HEK293 (cell line): ENCODE measurements at regions not wholly inside any gene's neighbourhood (a gene's known extent, or its start where the extent isn't known, plus 50 kb on each side); places are given as distances from the start of the nearest gene placed in this dataset.

ENCODE experiments used
- CTCF ChIA-PET: fragments of 350-600 bp; formaldehyde crosslinking; extraction: SDS; loops from one replicate; lab custom pipeline; 2021; ENCODE audit warnings: antibody characterized with exemption; lab: Yijun Ruan, JAX
- POLR2A ChIA-PET: fragments of 300-600 bp; formaldehyde crosslinking; extraction: SDS; loops from one replicate; lab custom pipeline; 2020; ENCODE audit warnings: antibody characterized with exemption, inconsistent platforms; lab: Yijun Ruan, JAX
- H3K27ac ChIP-seq: fragments of 200-500 bp; sonication (Bioruptor generic); 2 replicates; pipeline ENCODE4 v1.5.1; 2014; ENCODE audit warnings: low read depth, low read length, control low read depth, inconsistent platforms; ENCODE audit errors: extremely low read depth
- H3K36me3 ChIP-seq, 2 experiments: fragments of 200-500 bp in 1 of 2; sonication (Bioruptor generic) in 1 of 2; 1 replicate in 1 of 2; 2 replicates in 1 of 2; pipeline ENCODE4 v1.5.1; 2014 to 2017; ENCODE audit warnings: inconsistent platforms in 2 of 2, low read length in 2 of 2; ENCODE audit not compliant: control insufficient read depth in 2 of 2, insufficient read depth in 1 of 2
- H3K4me1 ChIP-seq: fragments of 200-500 bp; sonication (Bioruptor generic); 2 replicates; pipeline ENCODE4 v1.5.1; 2014; ENCODE audit warnings: mild to moderate bottlenecking, low read length, inconsistent platforms; ENCODE audit not compliant: control insufficient read depth, insufficient read depth
- H3K4me3 ChIP-seq: 2 replicates; pipeline ENCODE4 v1.5.1; 2011; ENCODE audit warnings: low read depth, mild to moderate bottlenecking, control low read depth, low read length, moderate library complexity
- H3K9me3 ChIP-seq: fragments of 200-500 bp; sonication (Bioruptor generic); 2 replicates; pipeline ENCODE4 v1.5.1; 2014; ENCODE audit warnings: low read depth, low read length, inconsistent platforms; ENCODE audit not compliant: control insufficient read depth, insufficient read depth
- GFI1B ChIP-seq: fragments of 450-650 bp; formaldehyde crosslinking; IDR thresholded peaks from 2 replicates; pipeline ENCODE4 v1.5.1; 2016; ENCODE audit warnings: missing biosample characterization, missing genetic modification characterization
- OVOL3 ChIP-seq: fragments of 450-650 bp; formaldehyde crosslinking; IDR thresholded peaks from 2 replicates; pipeline ENCODE4 v1.5.1; 2016; ENCODE audit warnings: missing biosample characterization, missing genetic modification characterization
- PRDM6 ChIP-seq: fragments of 450-650 bp; formaldehyde crosslinking; IDR thresholded peaks from 2 replicates; pipeline ENCODE4 v1.5.1; 2017; ENCODE audit warnings: missing biosample characterization, missing genetic modification characterization
- SP2 ChIP-seq: fragments of 450-650 bp; formaldehyde crosslinking; IDR thresholded peaks from 2 replicates; pipeline ENCODE4 v1.5.1; 2016; ENCODE audit warnings: missing biosample characterization, missing genetic modification characterization
- SP3 ChIP-seq: fragments of 450-650 bp; formaldehyde crosslinking; IDR thresholded peaks from 2 replicates; pipeline ENCODE4 v1.5.1; 2016; ENCODE audit warnings: missing biosample characterization, missing genetic modification characterization
- ZEB2 ChIP-seq: fragments of 450-650 bp; formaldehyde crosslinking; IDR thresholded peaks from 2 replicates; pipeline ENCODE4 v1.5.1; 2016; ENCODE audit warnings: missing biosample characterization, missing genetic modification characterization
- ZNF132 ChIP-seq: fragments of 450-650 bp; formaldehyde crosslinking; IDR thresholded peaks from 2 replicates; pipeline ENCODE4 v1.5.1; 2017; ENCODE audit warnings: missing biosample characterization, missing genetic modification characterization, borderline replicate concordance
- ZNF16 ChIP-seq: fragments of 450-650 bp; formaldehyde crosslinking; IDR thresholded peaks from 2 replicates; pipeline ENCODE4 v1.5.1; 2016; ENCODE audit warnings: low read depth, missing biosample characterization, missing genetic modification characterization
- ZNF302 ChIP-seq: fragments of 450-650 bp; formaldehyde crosslinking; IDR thresholded peaks from 2 replicates; pipeline ENCODE4 v1.5.1; 2016; ENCODE audit warnings: missing biosample characterization, missing genetic modification characterization, low read depth
- ZNF426 ChIP-seq: fragments of 450-650 bp; formaldehyde crosslinking; IDR thresholded peaks from 2 replicates; pipeline ENCODE4 v1.5.1; 2017; ENCODE audit warnings: missing biosample characterization, missing genetic modification characterization, mild to moderate bottlenecking, inconsistent platforms, moderate library complexity
- ZNF473 ChIP-seq: fragments of 450-650 bp; formaldehyde crosslinking; IDR thresholded peaks from 2 replicates; pipeline ENCODE4 v1.5.1; 2017; ENCODE audit warnings: missing biosample characterization, missing genetic modification characterization
- ZNF544 ChIP-seq: fragments of 450-650 bp; formaldehyde crosslinking; IDR thresholded peaks from 2 replicates; pipeline ENCODE4 v1.5.0; 2017; ENCODE audit warnings: missing biosample characterization, missing genetic modification characterization
- ZNF549 ChIP-seq: fragments of 450-650 bp; IDR thresholded peaks from 2 replicates; pipeline ENCODE4 v1.5.1; 2018; ENCODE audit warnings: missing biosample characterization, missing genetic modification characterization, mild to moderate bottlenecking, inconsistent platforms, moderate library complexity
- ZNF626 ChIP-seq: fragments of 450-650 bp; sonication (Bioruptor Pico); formaldehyde crosslinking; IDR thresholded peaks from 2 replicates; pipeline ENCODE4 v1.5.1; 2018; ENCODE audit warnings: missing biosample characterization, missing genetic modification characterization, inconsistent platforms
- ZNF639 ChIP-seq: fragments of 450-650 bp; formaldehyde crosslinking; IDR thresholded peaks from 2 replicates; pipeline ENCODE4 v1.5.1; 2016; ENCODE audit warnings: missing biosample characterization, missing genetic modification characterization
- ZNF658 ChIP-seq: fragments of 450-650 bp; formaldehyde crosslinking; IDR thresholded peaks from 2 replicates; pipeline ENCODE4; 2016; ENCODE audit warnings: missing biosample characterization, missing genetic modification characterization
- ZNF664 ChIP-seq: fragments of 450-650 bp; formaldehyde crosslinking; IDR thresholded peaks from 2 replicates; pipeline ENCODE4 v1.5.1; 2016; ENCODE audit warnings: missing biosample characterization, missing genetic modification characterization
- ZNF701 ChIP-seq: fragments of 450-650 bp; formaldehyde crosslinking; IDR thresholded peaks from 2 replicates; pipeline ENCODE4 v1.5.1; 2016; ENCODE audit warnings: missing biosample characterization, missing genetic modification characterization
- ZNF776 ChIP-seq: fragments of 450-650 bp; formaldehyde crosslinking; IDR thresholded peaks from 2 replicates; pipeline ENCODE4 v1.5.0; 2017; ENCODE audit warnings: missing biosample characterization, missing genetic modification characterization, borderline replicate concordance
- ZNF777 ChIP-seq: fragments of 450-650 bp; formaldehyde crosslinking; IDR thresholded peaks from 2 replicates; pipeline ENCODE4 v1.5.1; 2017; ENCODE audit warnings: missing biosample characterization, missing genetic modification characterization, borderline replicate concordance
- TF ChIP-seq, protein P1 (sequence below): fragments of 450-650 bp; IDR thresholded peaks from 2 replicates; pipeline ENCODE4 v1.5.1; 2018; ENCODE audit warnings: missing biosample characterization, mild to moderate bottlenecking, missing genetic modification characterization
- TF ChIP-seq, protein P2 (sequence below): fragments of 450-650 bp; formaldehyde crosslinking; IDR thresholded peaks from 2 replicates; pipeline ENCODE4 v1.5.1; 2017; ENCODE audit warnings: missing biosample characterization, mild to moderate bottlenecking, missing genetic modification characterization, moderate library complexity
- TF ChIP-seq, protein P3 (sequence below): fragments of 450-650 bp; formaldehyde crosslinking; IDR thresholded peaks from 2 replicates; pipeline ENCODE4 v1.5.1; 2016; ENCODE audit warnings: missing biosample characterization, missing genetic modification characterization, low read depth
- TF ChIP-seq, protein P4 (sequence below): fragments of 450-650 bp; formaldehyde crosslinking; IDR thresholded peaks from 2 replicates; pipeline ENCODE4 v1.5.1; 2017; ENCODE audit warnings: missing biosample characterization, missing genetic modification characterization
- TF ChIP-seq, protein P5 (sequence below): fragments of 450-650 bp; formaldehyde crosslinking; IDR thresholded peaks from 2 replicates; pipeline ENCODE4 v1.5.1; 2016; ENCODE audit warnings: missing biosample characterization, missing genetic modification characterization

- CTCF ChIA-PET: no interaction called here
- Histone ChIP-seq H3K4me1 (no peaks in the 10 kb centered on the region), H3K9me3 (no peaks in the 10 kb centered on the region), H3K36me3 (no peaks in the 10 kb centered on the region), H3K27ac (no peak overlapping the region), H3K4me3 (no peak overlapping the region)
- POLR2A ChIA-PET: no interaction called here
- TF ChIP-seq ZNF16: no peak
- TF ChIP-seq ZNF639 (tag by site-specific recombination): no peak
- TF ChIP-seq, protein P1, sequence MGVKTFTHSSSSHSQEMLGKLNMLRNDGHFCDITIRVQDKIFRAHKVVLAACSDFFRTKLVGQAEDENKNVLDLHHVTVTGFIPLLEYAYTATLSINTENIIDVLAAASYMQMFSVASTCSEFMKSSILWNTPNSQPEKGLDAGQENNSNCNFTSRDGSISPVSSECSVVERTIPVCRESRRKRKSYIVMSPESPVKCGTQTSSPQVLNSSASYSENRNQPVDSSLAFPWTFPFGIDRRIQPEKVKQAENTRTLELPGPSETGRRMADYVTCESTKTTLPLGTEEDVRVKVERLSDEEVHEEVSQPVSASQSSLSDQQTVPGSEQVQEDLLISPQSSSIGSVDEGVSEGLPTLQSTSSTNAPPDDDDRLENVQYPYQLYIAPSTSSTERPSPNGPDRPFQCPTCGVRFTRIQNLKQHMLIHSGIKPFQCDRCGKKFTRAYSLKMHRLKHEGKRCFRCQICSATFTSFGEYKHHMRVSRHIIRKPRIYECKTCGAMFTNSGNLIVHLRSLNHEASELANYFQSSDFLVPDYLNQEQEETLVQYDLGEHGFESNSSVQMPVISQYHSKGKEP (tag by site-specific recombination): no peak
- TF ChIP-seq, protein P2, sequence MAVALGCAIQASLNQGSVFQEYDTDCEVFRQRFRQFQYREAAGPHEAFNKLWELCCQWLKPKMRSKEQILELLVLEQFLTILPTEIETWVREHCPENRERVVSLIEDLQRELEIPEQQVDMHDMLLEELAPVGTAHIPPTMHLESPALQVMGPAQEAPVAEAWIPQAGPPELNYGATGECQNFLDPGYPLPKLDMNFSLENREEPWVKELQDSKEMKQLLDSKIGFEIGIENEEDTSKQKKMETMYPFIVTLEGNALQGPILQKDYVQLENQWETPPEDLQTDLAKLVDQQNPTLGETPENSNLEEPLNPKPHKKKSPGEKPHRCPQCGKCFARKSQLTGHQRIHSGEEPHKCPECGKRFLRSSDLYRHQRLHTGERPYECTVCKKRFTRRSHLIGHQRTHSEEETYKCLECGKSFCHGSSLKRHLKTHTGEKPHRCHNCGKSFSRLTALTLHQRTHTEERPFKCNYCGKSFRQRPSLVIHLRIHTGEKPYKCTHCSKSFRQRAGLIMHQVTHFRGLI (tag by site-specific recombination): no peak
- no peak for TF ChIP-seq ZNF544 (tag by site-specific recombination)
- TF ChIP-seq SP2: no peak
- no peak for TF ChIP-seq SP3 (tag by site-specific recombination)
- TF ChIP-seq ZNF626 (tag by site-specific recombination): no peak
- TF ChIP-seq ZNF132 (tag by site-specific recombination): no peak
- no peak for TF ChIP-seq ZNF658 (tag by site-specific recombination)
- TF ChIP-seq, protein P3, sequence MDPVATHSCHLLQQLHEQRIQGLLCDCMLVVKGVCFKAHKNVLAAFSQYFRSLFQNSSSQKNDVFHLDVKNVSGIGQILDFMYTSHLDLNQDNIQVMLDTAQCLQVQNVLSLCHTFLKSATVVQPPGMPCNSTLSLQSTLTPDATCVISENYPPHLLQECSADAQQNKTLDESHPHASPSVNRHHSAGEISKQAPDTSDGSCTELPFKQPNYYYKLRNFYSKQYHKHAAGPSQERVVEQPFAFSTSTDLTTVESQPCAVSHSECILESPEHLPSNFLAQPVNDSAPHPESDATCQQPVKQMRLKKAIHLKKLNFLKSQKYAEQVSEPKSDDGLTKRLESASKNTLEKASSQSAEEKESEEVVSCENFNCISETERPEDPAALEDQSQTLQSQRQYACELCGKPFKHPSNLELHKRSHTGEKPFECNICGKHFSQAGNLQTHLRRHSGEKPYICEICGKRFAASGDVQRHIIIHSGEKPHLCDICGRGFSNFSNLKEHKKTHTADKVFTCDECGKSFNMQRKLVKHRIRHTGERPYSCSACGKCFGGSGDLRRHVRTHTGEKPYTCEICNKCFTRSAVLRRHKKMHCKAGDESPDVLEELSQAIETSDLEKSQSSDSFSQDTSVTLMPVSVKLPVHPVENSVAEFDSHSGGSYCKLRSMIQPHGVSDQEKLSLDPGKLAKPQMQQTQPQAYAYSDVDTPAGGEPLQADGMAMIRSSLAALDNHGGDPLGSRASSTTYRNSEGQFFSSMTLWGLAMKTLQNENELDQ: no peak
- TF ChIP-seq ZNF776 (tag by site-specific recombination): no peak
- TF ChIP-seq, protein P4, sequence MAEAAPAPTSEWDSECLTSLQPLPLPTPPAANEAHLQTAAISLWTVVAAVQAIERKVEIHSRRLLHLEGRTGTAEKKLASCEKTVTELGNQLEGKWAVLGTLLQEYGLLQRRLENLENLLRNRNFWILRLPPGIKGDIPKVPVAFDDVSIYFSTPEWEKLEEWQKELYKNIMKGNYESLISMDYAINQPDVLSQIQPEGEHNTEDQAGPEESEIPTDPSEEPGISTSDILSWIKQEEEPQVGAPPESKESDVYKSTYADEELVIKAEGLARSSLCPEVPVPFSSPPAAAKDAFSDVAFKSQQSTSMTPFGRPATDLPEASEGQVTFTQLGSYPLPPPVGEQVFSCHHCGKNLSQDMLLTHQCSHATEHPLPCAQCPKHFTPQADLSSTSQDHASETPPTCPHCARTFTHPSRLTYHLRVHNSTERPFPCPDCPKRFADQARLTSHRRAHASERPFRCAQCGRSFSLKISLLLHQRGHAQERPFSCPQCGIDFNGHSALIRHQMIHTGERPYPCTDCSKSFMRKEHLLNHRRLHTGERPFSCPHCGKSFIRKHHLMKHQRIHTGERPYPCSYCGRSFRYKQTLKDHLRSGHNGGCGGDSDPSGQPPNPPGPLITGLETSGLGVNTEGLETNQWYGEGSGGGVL (tag by site-specific recombination): no peak
- TF ChIP-seq ZNF426 (tag by site-specific recombination): no peak
- no peak for TF ChIP-seq ZNF549 (tag by site-specific recombination)
- TF ChIP-seq ZNF473 (tag by site-specific recombination): no peak
Observed at GRCh38 chr12:19938031-19938430, 430.3 kb upstream of the PDE3A start.

GRCh38 chr12:19938491-19938890 is 429.8 kb upstream of the PDE3A start:
- Histone ChIP-seq H3K27ac (no peak overlapping the region), H3K4me1 (no peaks in the 10 kb centered on the region), H3K9me3 (no peaks in the 10 kb centered on the region), H3K36me3 (no peaks in the 10 kb centered on the region), H3K4me3 (no peak overlapping the region)
- ChIA-PET POLR2A (no interaction called here), CTCF (no interaction called here)
- TF ChIP-seq GFI1B (tag by site-specific recombination) (no peak), ZNF701 (tag by site-specific recombination) (no peak), ZEB2 (tag by site-specific recombination) (no peak), OVOL3 (no peak), ZNF664 (tag by site-specific recombination) (no peak), PRDM6 (tag by site-specific recombination) (no peak), ZNF302 (no peak), ZNF777 (tag by site-specific recombination) (no peak)
- TF ChIP-seq, protein P5, sequence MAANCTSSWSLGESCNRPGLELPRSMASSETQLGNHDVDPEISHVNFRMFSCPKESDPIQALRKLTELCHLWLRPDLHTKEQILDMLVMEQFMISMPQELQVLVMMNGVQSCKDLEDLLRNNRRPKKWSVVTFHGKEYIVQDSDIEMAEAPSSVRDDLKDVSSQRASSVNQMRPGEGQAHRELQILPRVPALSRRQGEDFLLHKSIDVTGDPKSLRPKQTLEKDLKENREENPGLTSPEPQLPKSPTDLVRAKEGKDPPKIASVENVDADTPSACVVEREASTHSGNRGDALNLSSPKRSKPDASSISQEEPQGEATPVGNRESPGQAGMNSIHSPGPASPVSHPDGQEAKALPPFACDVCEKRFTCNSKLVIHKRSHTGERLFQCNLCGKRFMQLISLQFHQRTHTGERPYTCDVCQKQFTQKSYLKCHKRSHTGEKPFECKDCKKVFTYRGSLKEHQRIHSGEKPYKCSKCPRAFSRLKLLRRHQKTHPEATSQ: no peak
